Right lobe of liver (tissue), 4 donors: ENCODE measurements at regions not wholly inside any gene's neighbourhood (a gene's known extent, or its start where the extent isn't known, plus 50 kb on each side); places are given as distances from the start of the nearest gene placed in this dataset.
"Not testable (repeated sequence)": the region's sequence is repeated elsewhere in the genome, so short reads cannot be mapped to it uniquely, and the experiment has no call there.

Source experiments
- CTCF ChIP-seq, 4 donors: fragments of 200-600 bp in 3 of 4; fragments of 450-650 bp in 1 of 4; IDR thresholded peaks; one replicate each; pipeline versions ENCODE4 v1.5.1 to v1.8.0; 2016 to 2022; ENCODE audit warnings: antibody characterized with exemption in 4 of 4, mild to moderate bottlenecking in 2 of 4
- POLR2A ChIP-seq: fragments of 450-650 bp; IDR thresholded peaks from one replicate; pipeline ENCODE4 v1.6.1; 2017; ENCODE audit warnings: antibody characterized with exemption, mild to moderate bottlenecking
- donor health status: DM: no; HTN: no; CAD: no.
- donor health status: DM: no; HTN: no; CAD: no.
- donor health status: DM: no; HTN: yes; CAD: no.

- not testable (repeated sequence) for TF ChIP-seq CTCF (IDR thresholded peaks at IDR 0.05); POLR2A
Measured at GRCh38 chrY:3123482-3123881, 188.3 kb downstream of the ZFY start.
